MG63 (cell line): ENCODE measurements at regions not wholly inside any gene's neighbourhood (a gene's known extent, or its start where the extent isn't known, plus 50 kb on each side); places are given as distances from the start of the nearest gene placed in this dataset.

Experiments
- DNase-seq: peaks from one replicate; pipeline ENCODE4 v3.0.0-alpha.2; 2020
- H3K27me3 ChIP-seq: fragments of 250-450 bp; sonication (Bioruptor Pico); 2 replicates; pipeline ENCODE4 v1.5.1; 2020; ENCODE audit warnings: mild to moderate bottlenecking, moderate library complexity
- H3K36me3 ChIP-seq: fragments of 250-450 bp; sonication (Bioruptor Pico); 2 replicates; pipeline ENCODE4 v1.5.1; 2020; ENCODE audit warnings: mild to moderate bottlenecking, moderate library complexity
- H3K4me3 ChIP-seq: fragments of 250-450 bp; sonication (Bioruptor Pico); 2 replicates; pipeline ENCODE4 v1.5.1; 2020; ENCODE audit warnings: mild to moderate bottlenecking, moderate library complexity
- H3K9me3 ChIP-seq: fragments of 250-450 bp; sonication (Bioruptor Pico); 2 replicates; pipeline ENCODE4 v1.5.1; 2020; ENCODE audit warnings: mild to moderate bottlenecking, moderate library complexity

DNA sequence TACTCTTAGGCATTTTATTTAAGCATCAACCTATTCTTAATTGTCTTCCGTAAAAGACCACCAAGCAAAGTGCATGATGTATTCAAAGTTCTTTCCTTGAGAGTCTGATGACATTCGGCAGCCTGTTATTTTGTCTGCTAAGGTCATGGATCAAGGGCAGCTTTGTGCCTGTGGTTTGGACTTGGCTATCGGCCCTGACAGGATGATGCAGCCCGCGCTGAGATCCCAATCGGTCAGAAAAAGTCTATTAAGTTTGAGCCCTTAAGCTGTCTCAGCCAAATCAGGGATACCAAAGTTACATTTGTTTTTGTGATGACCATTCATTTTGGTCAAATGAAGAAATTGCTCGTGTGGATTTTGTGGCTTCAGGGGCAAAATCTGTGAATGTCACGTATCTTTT lies 718.9 kb upstream of the FANCL start:
- peak; percentile 41 for DNase-seq
- Histone ChIP-seq H3K9me3 (no peaks in the 10 kb centered on the region), H3K27me3 (no peaks in the 10 kb centered on the region), H3K36me3 (no peaks in the 10 kb centered on the region), H3K4me3 (no peak overlapping the region)

DNA sequence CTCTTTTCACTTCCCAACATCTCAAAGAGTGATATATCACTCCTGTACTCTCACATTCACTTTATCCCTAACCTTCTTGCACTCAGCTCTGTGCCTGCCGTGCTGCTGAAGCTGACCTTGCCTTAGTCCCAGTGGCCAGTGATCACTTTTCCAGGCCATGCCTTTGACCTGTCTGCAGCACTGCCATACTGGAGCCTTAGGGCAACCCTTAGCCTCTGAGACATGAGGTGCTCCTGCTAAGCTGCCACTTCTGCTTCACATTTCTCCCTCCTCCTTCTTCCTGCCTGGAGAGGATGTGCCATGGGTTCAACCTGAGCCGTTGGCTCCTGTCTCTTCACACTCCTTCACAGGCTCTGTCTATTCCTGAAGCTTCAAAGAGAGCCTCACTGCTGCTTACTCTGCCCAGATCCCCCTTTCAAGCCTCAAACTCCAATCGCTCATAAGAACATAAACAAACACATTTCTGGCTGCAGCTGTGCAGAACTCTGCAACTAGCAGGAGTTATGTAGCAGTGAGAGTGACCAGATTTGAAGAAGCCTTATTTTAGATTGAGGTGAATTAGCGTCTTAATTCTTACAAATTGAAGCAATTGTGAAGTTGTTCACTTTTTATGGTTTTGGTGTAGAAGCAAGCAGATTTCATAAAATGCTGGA lies 716.2 kb upstream of the FANCL start:
- H3K9me3 ChIP-seq: no peaks in the 10 kb centered on the region
- no peaks in the 10 kb centered on the region for H3K27me3 ChIP-seq
- no peaks in the 10 kb centered on the region for H3K36me3 ChIP-seq
- no peak for DNase-seq
- no peak overlapping the region for H3K4me3 ChIP-seq

DNA sequence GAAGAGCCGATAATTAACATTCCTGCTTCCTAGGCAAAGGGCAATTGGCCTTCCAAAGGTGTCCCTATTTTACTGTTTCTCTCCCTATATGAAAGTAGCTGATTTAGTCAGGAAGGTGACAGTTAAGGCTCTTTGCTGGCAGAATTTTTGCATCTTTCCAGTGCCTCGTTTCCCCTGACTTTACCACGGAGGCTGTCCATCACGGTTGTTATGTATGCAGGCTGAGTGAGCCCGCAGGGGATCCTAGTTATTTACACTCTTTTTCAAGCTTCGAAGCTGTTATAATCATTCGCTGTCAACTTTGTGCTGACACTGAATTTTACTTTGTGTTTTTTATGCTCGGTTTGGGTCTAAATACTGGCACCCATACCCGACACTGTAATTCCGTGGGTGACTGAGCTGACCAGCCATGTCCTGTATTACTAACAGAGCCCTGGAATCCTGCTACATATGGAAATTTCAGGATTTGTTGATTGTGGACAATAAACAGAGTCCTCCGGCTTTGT lies 713.8 kb upstream of the FANCL start:
- Histone ChIP-seq H3K27me3 (no peaks in the 10 kb centered on the region), H3K4me3 (no peak overlapping the region), H3K36me3 (no peaks in the 10 kb centered on the region), H3K9me3 (no peaks in the 10 kb centered on the region)
- DNase-seq: no peak

DNA sequence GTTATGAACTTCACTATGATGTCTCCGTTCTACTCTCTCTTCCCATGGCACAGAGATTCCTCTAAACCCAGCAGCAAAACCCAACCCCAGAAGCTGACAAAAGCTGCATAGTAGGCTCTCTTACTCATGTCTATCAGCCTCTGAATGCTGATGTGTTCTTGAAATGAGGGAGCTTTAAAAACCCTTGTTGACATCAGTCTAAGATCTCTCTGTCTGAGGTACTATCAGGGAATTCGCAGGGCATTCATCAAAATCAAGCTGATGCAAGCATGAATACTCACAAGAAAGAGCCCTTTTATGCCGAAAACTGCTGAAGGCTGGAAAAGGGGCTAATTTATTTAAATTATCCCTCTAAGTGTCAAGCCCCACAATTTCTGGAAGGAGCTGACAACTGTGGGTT lies 710.6 kb upstream of the FANCL start:
- DNase-seq: no peak
- Histone ChIP-seq H3K27me3 (no peaks in the 10 kb centered on the region), H3K9me3 (no peaks in the 10 kb centered on the region)

DNA sequence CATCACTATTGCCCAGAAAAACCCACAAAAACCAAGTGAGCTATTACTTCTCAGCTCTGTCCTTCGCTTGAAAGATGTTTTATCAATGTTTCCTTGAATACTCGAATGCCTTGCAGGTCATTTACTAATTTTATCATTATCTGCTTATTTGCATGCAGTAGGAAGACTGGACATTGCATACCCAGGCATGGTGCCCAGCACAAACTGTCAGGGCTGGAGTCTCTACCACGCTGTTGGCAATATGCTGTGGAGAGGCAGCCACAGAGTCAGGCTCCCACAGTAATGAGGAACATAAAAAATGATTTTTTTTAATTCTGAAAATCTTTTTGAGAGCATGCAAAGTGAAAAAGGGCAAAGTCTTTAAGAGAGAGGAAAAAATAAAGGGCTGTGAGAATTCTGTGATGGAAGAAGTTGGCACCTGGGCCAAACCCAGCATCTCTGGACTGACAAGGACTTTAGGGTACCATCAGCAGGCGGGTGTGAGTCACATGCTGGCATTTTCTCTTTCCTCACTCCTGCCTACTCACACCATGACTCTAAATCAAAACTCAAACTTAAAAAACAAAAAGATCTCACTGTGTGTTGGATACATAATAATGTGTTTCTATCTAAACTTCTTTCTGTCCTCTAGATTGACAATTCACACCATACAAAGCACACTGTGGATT lies 709.8 kb upstream of the FANCL start:
- Histone ChIP-seq H3K36me3 (no peaks in the 10 kb centered on the region), H3K4me3 (no peak overlapping the region), H3K9me3 (no peaks in the 10 kb centered on the region), H3K27me3 (no peaks in the 10 kb centered on the region)
- DNase-seq: peak; percentile 21

More for the DNA sequence above, 710.6 kb upstream of the FANCL start:
- no peak overlapping the region for H3K4me3 ChIP-seq
- no peaks in the 10 kb centered on the region for H3K36me3 ChIP-seq

DNA sequence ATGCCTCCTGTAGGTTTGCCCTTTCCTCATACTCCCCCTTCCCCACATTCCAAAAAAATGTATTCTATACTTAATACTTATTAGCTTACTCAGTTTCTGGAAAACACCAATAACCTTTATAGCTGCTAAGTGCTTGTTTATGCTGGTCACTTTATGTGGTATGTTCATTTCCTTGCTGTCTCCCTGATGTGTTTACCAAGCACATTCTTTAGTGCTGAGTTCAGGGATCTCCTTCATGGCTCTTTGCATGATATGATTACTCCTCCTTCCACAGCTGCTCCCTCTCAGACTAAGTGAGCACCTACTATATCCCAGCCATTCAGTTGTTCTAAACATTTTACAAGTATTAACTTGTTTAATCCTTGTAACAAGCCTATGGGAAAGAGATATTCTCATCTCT lies 698.3 kb upstream of the FANCL start:
- Histone ChIP-seq H3K36me3 (no peaks in the 10 kb centered on the region; the same call in 1 of the 2 replicates), H3K9me3 (no peaks in the 10 kb centered on the region; the same call in 1 of the 2 replicates), H3K27me3 (no peaks in the 10 kb centered on the region), H3K4me3 (no peak overlapping the region)
- DNase-seq: peak; percentile 34

DNA sequence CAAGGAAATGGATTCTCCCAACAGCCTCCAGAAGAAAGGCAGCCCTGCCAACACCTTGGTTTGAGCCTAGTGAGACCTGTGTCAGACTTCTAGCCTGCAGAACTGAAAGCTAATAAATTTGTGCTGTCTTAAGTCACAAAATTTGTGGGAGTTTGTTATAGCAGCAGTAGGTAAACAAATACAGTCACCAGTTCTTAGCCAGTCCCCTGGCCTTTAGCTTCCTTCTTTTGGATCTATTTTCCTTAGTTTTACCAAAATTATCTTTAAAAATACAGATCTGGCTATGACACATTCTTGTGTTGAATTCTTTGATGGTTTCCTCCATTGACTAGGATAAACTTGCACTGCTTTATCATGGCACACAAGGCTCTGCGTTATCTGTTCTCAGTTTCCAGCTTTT lies 697.9 kb upstream of the FANCL start:
- H3K36me3 ChIP-seq: no peaks in the 10 kb centered on the region; the same call in 1 of the 2 replicates
- H3K27me3 ChIP-seq: no peaks in the 10 kb centered on the region
- H3K4me3 ChIP-seq: no peak overlapping the region
- no peaks in the 10 kb centered on the region; the same call in 1 of the 2 replicates for H3K9me3 ChIP-seq
- peak; percentile 25 for DNase-seq

DNA sequence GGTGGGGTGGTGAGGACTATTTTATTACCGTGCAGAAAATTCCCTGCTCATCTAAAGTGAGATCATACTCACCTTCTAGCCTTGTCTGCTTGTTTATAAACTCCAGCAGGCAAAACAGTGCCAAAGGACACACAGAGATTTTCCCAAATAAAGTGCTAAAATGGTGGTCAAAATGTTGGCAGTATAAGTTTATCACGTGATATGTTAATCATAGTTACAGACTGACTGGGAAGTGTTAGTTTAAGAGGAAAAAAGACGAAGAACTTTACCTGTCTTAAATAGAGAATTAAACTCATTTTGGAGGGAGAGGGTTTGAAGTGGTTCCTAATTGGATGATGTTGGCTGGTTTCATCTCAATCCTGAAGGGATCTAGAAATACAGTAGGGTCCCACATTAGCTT lies 691.7 kb upstream of the FANCL start:
- Histone ChIP-seq H3K27me3 (no peaks in the 10 kb centered on the region), H3K4me3 (no peak overlapping the region), H3K36me3 (no peaks in the 10 kb centered on the region), H3K9me3 (no peaks in the 10 kb centered on the region)
- no peak for DNase-seq

DNA sequence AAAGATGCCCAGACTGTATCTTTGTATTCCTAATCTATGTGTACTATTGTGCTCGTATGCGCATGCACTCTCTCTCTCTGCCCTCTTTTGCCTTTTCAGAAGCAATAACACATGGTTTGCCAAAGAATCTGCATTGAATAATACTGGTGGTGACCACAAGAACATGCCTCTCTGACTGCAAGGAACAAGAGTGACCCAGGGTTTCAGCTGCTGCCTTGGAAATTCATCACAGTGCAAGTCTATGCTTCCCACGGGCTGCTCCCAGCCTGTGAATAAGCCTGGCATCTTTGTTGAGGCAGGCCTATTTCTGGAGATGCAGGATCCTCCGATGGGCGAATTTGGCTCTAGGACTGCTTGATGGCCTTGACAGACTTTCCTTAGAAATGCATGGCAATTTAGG lies 689.4 kb upstream of the FANCL start:
- Histone ChIP-seq H3K36me3 (no peaks in the 10 kb centered on the region), H3K4me3 (no peak overlapping the region), H3K9me3 (no peaks in the 10 kb centered on the region), H3K27me3 (no peaks in the 10 kb centered on the region)
- no peak for DNase-seq

DNA sequence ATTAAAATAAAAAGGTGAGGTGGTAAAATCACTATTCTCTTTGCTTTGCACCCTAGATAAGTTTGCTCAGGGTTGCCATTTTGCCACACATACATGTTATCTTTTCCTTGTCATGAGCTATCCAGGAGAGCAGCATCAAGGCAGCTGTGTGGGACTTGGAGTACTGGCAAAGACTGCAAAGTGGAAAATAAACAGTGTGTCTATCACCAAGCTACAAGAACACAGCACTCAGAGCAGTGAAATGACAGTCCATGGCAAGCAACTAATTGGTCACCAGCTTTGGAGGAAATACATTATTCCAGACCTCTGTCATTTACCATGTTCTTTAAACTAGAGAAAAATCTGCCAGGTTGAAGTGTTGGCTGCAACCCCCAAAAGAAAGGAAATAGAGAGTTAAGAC lies 687.8 kb upstream of the FANCL start:
- no peaks in the 10 kb centered on the region for H3K27me3 ChIP-seq
- DNase-seq: no peak
- no peaks in the 10 kb centered on the region for H3K9me3 ChIP-seq
- H3K4me3 ChIP-seq: no peak overlapping the region
- no peaks in the 10 kb centered on the region for H3K36me3 ChIP-seq

DNA sequence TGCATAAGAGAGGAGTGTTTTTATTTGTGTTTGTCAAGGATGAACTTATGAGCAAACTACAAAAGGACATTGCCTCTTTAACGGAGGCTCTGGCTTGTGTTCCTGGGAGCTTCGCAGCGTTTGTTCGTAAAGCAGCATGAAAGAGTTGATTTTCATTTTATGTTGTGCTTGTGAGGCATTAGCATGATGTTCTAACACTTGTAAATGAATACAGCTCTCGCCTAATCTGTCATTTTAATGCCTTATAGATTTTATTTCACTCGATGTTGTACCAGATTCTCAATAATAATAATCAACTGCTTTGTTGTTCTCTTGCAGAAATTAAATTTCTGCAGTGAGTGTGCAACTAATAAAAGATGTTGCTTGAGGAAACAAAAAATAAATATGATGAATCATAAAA lies 687.3 kb upstream of the FANCL start:
- Histone ChIP-seq H3K4me3 (no peak overlapping the region), H3K36me3 (no peaks in the 10 kb centered on the region), H3K9me3 (no peaks in the 10 kb centered on the region), H3K27me3 (no peaks in the 10 kb centered on the region)
- DNase-seq: no peak

DNA sequence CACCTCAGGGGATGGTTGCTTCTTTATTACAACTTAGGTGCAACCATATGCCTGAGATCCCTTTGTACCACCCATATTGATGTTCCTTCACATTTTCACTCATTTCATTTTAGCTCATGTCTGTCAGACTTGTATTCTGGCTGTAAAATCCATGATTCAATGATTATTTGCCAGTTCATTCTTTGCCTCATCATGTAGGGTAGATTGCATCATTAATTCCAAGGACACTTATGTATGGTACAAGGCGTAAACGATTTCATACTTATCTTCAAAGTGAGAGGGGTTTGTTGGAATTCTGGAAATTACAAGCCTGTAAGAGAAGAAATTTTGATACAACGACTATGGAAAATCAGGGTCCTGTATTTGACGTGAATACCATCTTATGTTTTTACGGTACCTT lies 685.0 kb upstream of the FANCL start:
- DNase-seq: no peak
- Histone ChIP-seq H3K9me3 (no peaks in the 10 kb centered on the region), H3K4me3 (no peak overlapping the region), H3K36me3 (no peaks in the 10 kb centered on the region), H3K27me3 (no peaks in the 10 kb centered on the region)

DNA sequence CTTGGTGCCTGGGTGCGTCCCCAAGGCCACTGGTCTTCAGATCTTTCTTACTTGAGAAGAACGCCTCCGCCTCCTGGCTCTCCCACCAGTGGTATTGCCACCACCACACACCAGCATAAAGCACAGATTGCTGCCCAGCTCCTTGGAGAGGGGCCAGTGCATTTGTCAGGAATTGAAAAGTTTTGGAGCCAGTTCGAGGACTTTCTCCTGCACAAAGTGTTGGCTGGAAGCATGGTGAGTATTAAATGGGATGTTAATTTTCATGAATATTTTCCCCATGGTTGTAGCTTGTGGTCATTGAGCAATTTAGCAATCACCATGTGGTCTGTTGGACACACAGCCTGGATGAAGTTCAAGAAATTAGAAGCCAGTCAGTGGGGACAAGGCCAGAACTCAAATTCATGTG lies 684.6 kb upstream of the FANCL start:
- H3K36me3 ChIP-seq: no peaks in the 10 kb centered on the region
- no peaks in the 10 kb centered on the region for H3K27me3 ChIP-seq
- H3K4me3 ChIP-seq: no peak overlapping the region
- H3K9me3 ChIP-seq: no peaks in the 10 kb centered on the region
- DNase-seq: peak; percentile 69

DNA sequence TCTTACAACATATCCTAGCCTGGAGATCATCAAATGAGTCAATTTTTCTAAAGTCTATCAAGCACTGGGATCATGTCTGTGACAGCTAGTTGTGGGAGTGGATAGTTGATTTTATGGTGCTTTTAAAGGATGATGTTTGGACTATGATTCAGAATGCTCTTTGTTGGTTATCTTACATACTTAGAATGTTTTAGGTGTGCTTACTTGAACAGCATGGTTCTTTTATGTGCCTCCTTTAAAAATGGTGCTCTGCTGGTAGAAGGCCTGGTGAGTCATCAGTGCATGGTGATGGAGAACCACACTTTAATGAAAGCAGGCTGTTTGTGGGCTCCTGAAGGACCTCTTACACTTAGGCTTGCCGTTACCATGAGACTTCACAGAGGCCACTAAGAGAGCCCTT lies 682.7 kb upstream of the FANCL start:
- no peak overlapping the region for H3K4me3 ChIP-seq
- H3K36me3 ChIP-seq: no peaks in the 10 kb centered on the region
- H3K9me3 ChIP-seq: no peaks in the 10 kb centered on the region
- no peaks in the 10 kb centered on the region for H3K27me3 ChIP-seq
- peak; percentile 52 for DNase-seq

DNA sequence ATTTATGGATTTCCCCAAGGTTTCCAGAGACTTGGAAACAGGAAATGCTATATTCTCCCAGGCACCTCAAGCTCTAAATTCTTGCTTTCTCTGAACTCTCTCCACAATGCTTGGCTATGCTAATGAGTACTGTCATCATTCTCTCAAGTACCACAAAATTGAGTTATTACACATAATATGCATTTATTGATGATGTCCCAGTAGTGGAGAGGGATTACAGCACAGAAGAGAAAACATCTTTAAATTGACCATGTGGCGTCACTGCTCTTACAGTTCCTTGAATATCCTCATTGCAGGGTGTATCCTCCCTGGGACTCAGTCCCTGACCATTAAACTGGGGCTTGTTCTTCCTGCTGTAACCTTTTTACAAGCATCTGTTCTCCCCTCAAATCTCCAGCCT lies 681.1 kb upstream of the FANCL start:
- no peak for DNase-seq
- H3K9me3 ChIP-seq: no peaks in the 10 kb centered on the region
- no peaks in the 10 kb centered on the region for H3K27me3 ChIP-seq
- H3K36me3 ChIP-seq: no peaks in the 10 kb centered on the region
- no peak overlapping the region for H3K4me3 ChIP-seq

DNA sequence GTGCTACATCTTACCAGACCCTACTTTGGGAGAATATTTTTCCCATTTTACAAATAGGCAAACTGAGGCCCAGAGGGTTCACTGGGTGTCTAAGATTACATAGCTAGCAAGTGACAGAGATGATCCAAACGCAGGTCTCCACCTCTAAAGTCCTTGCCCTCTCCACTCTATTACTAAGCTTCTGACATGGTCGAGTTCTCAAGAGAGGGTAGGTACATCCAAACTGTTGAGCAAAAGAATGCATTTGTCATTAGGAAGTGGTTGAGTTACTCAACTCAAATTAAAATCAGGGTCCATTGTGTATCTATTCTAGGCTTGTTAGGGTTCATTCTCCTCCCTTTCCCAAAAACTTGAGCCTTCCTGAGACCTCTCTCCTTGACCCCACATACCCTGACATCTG lies 680.6 kb upstream of the FANCL start:
- no peaks in the 10 kb centered on the region for H3K36me3 ChIP-seq
- no peak overlapping the region for H3K4me3 ChIP-seq
- no peaks in the 10 kb centered on the region for H3K27me3 ChIP-seq
- no peaks in the 10 kb centered on the region for H3K9me3 ChIP-seq
- no peak for DNase-seq

DNA sequence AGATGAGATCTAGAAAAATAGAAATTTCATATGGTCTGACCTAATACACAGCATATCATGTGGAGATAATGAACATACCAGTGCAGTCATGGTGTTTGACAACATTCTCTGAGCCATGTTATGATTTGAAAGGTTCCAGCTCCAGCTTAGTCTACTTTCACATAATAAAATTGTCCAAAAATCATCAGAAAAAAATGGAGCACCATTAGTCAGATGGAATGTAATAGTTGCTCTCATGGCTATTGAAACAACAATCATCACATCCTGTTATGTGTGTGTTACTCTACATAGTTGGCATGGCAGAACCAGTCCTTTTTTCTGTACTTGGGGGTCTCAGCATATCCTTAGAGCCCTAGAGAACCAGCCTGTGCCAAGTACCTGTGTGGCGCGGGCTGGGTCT lies 678.9 kb upstream of the FANCL start:
- DNase-seq: no peak
- H3K36me3 ChIP-seq: no peaks in the 10 kb centered on the region
- H3K27me3 ChIP-seq: no peaks in the 10 kb centered on the region
- no peak overlapping the region for H3K4me3 ChIP-seq
- no peaks in the 10 kb centered on the region for H3K9me3 ChIP-seq

DNA sequence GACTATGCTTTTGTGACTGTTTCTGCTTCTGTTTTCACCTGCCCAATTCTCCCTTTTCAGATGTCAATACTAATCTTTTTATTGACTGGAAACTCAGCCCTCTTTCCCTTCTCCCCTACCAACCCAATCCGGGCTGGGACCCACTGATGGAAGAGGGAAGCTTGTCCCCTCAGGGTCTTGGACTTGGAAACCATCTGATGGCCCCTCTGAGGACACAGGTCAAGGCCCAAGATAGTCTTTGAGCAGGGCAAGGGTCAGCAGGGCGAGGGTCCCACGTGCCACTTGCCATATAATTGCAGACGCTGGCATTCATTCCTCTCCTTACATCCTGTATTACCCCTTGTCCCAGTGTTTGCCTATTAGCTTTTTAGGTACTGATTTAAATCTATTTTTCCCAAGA lies 678.2 kb upstream of the FANCL start:
- no peaks in the 10 kb centered on the region for H3K9me3 ChIP-seq
- H3K4me3 ChIP-seq: no peak overlapping the region
- H3K36me3 ChIP-seq: no peaks in the 10 kb centered on the region
- H3K27me3 ChIP-seq: no peaks in the 10 kb centered on the region
- no peak for DNase-seq
